Endothelial cell of umbilical vein (primary cell): ENCODE measurements at regions not wholly inside any gene's neighbourhood (a gene's known extent, or its start where the extent isn't known, plus 50 kb on each side); places are given as distances from the start of the nearest gene placed in this dataset.

Experiments used
- EZH2 ChIP-seq: IDR thresholded peaks from 2 replicates; pipeline ENCODE4 v1.6.1; 2012; ENCODE audit warnings: borderline replicate concordance, low read depth, mild to moderate bottlenecking, moderate library complexity, low read length, inconsistent platforms; ENCODE audit not compliant: severe bottlenecking
- JUN ChIP-seq: IDR thresholded peaks from 2 replicates; pipeline ENCODE4 v1.6.1; 2011; ENCODE audit warnings: borderline replicate concordance, low read depth; ENCODE audit not compliant: insufficient read length, insufficient read depth
- MAX ChIP-seq: IDR thresholded peaks from 2 replicates; pipeline ENCODE4 v1.6.1; 2011; ENCODE audit not compliant: insufficient read depth, insufficient read length
- POLR2A ChIP-seq: IDR thresholded peaks from 2 replicates; pipeline ENCODE4 v1.6.1; 2012; ENCODE audit warnings: low read depth, mild to moderate bottlenecking, control low read depth, low read length
- POLR2AphosphoS5 ChIP-seq: IDR thresholded peaks from 2 replicates; pipeline ENCODE4 v1.6.1; 2012; ENCODE audit warnings: low read depth, mild to moderate bottlenecking, control low read depth, low read length, moderate library complexity; ENCODE audit not compliant: insufficient read depth
- TF ChIP-seq, protein P1 (sequence below), 2 donors: IDR thresholded peaks; 1 replicate in 1 of 2; 2 replicates in 1 of 2; pipeline ENCODE4 v1.5.1; 2011; ENCODE audit warnings: low read length in 2 of 2, mild to moderate bottlenecking in 2 of 2, moderate library complexity in 2 of 2, control low read depth in 1 of 2, inconsistent platforms in 1 of 2, low read depth in 1 of 2; ENCODE audit not compliant: insufficient read depth in 1 of 2; ENCODE audit errors: extremely low read depth in 1 of 2

DNA sequence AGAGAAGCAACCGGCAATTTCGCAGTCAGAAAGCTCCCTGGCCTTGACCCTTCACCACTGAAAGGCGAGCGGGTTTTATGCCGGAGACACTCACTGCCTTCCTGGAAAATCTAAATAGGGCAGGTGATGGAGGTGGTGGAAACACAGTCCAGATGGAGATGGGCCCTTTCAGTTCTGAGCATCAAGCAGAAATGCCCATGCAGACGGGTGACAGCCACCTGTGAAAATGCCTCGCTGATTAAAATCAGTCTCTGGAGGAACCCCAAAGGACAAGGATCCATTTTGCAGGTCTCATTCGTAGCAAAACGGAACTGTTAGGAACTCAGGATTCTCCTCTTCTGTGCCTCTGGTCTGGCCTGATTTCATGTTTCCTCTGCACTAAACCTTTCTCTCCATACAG is 74.2 kb downstream of the FZD10 start:
- TF ChIP-seq, protein P1, sequence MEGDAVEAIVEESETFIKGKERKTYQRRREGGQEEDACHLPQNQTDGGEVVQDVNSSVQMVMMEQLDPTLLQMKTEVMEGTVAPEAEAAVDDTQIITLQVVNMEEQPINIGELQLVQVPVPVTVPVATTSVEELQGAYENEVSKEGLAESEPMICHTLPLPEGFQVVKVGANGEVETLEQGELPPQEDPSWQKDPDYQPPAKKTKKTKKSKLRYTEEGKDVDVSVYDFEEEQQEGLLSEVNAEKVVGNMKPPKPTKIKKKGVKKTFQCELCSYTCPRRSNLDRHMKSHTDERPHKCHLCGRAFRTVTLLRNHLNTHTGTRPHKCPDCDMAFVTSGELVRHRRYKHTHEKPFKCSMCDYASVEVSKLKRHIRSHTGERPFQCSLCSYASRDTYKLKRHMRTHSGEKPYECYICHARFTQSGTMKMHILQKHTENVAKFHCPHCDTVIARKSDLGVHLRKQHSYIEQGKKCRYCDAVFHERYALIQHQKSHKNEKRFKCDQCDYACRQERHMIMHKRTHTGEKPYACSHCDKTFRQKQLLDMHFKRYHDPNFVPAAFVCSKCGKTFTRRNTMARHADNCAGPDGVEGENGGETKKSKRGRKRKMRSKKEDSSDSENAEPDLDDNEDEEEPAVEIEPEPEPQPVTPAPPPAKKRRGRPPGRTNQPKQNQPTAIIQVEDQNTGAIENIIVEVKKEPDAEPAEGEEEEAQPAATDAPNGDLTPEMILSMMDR (IDR thresholded peaks at IDR 0.05; ENCODE audit: extremely low read depth in 1 of 2, insufficient read depth in 1 of 2, low read depth in 1 of 2, low read length in 2 of 2) = no peak
- TF ChIP-seq EZH2 (no peak), POLR2A (no peak), JUN (no peak), MAX (no peak), POLR2AphosphoS5 (no peak)
